Astrocyte (in vitro differentiated cells and primary cell): ENCODE measurements at regions not wholly inside any gene's neighbourhood (a gene's known extent, or its start where the extent isn't known, plus 50 kb on each side); places are given as distances from the start of the nearest gene placed in this dataset.
"Not testable (repeated sequence)": the region's sequence is repeated elsewhere in the genome, so short reads cannot be mapped to it uniquely, and the experiment has no call there.

Experiments used
- DNase-seq: peaks from one replicate; pipeline ENCODE4 v3.0.0-alpha.2; 2010; ENCODE audit warnings: low read depth
- FAIRE-seq: peaks from 2 replicates; lab custom pipeline; 2011; peaks lifted over from hg19 to GRCh38; lab: Jason Lieb, UNC
- H2AFZ ChIP-seq: 2 replicates; pipeline ENCODE4 v1.6.0; 2012; ENCODE audit warnings: low read depth, low read length, inconsistent platforms
- H3K27ac ChIP-seq: 2 replicates; pipeline ENCODE4 v1.5.1; 2011; ENCODE audit warnings: low read depth, low read length, inconsistent platforms
- H3K27me3 ChIP-seq: 2 replicates; pipeline ENCODE4 v1.6.0; 2011; ENCODE audit warnings: low read length, inconsistent platforms; ENCODE audit not compliant: insufficient read depth
- H3K36me3 ChIP-seq: 2 replicates; pipeline ENCODE4 v1.5.1; 2011; ENCODE audit warnings: low read length, inconsistent platforms; ENCODE audit not compliant: insufficient read depth
- H3K4me1 ChIP-seq: 2 replicates; pipeline ENCODE4 v1.5.1; 2011; ENCODE audit warnings: low read length, inconsistent platforms; ENCODE audit not compliant: insufficient read depth
- H3K4me2 ChIP-seq: 2 replicates; pipeline ENCODE4 v1.6.0; 2012; ENCODE audit warnings: low read length, inconsistent platforms
- H3K4me3 ChIP-seq: 2 replicates; pipeline ENCODE4 v1.5.1; 2011; ENCODE audit warnings: low read depth, mild to moderate bottlenecking, low read length, inconsistent platforms; ENCODE audit not compliant: insufficient read depth
- H3K79me2 ChIP-seq: 2 replicates; pipeline ENCODE4 v1.6.0; 2012; ENCODE audit warnings: mild to moderate bottlenecking, low read length, inconsistent platforms; ENCODE audit not compliant: insufficient read depth
- H3K9ac ChIP-seq: 2 replicates; pipeline ENCODE4 v1.6.0; 2012; ENCODE audit warnings: mild to moderate bottlenecking, low read length, inconsistent platforms
- H3K9me3 ChIP-seq: 2 replicates; pipeline ENCODE4 v1.5.1; 2012; ENCODE audit warnings: low read depth, mild to moderate bottlenecking, low read length, inconsistent platforms; ENCODE audit not compliant: insufficient read depth
- H4K20me1 ChIP-seq: 2 replicates; pipeline ENCODE4 v1.6.0; 2012; ENCODE audit warnings: low read length, inconsistent platforms; ENCODE audit not compliant: insufficient read depth
- H3K27ac Mint-ChIP-seq: one replicate; pipeline ENCODE4 v1.8.0; 2021; ENCODE audit warnings: mild to moderate bottlenecking, mixed read lengths; ENCODE audit not compliant: unreplicated experiment
- H3K27me3 Mint-ChIP-seq: one replicate; pipeline ENCODE4 v1.8.0; 2021; ENCODE audit warnings: low read depth, mixed read lengths; ENCODE audit not compliant: unreplicated experiment
- H3K36me3 Mint-ChIP-seq: one replicate; pipeline ENCODE4 v1.8.0; 2021; ENCODE audit warnings: low read depth, mixed read lengths; ENCODE audit not compliant: unreplicated experiment
- H3K4me1 Mint-ChIP-seq: one replicate; pipeline ENCODE4 v1.8.0; 2021; ENCODE audit warnings: low read depth, mixed read lengths; ENCODE audit not compliant: unreplicated experiment
- H3K4me3 Mint-ChIP-seq: one replicate; pipeline ENCODE4 v1.8.0; 2021; ENCODE audit warnings: mild to moderate bottlenecking, moderate library complexity, mixed read lengths; ENCODE audit not compliant: unreplicated experiment
- H3K9me3 Mint-ChIP-seq: one replicate; pipeline ENCODE4 v1.8.0; 2021; ENCODE audit warnings: mild to moderate bottlenecking, mixed read lengths; ENCODE audit not compliant: unreplicated experiment

GRCh38 chr1:120977279-120977678 lies 87.7 kb downstream of the PPIAL4A start:
- not testable (repeated sequence) for DNase-seq, FAIRE-seq, H3K27ac ChIP-seq, H3K36me3 ChIP-seq, H3K4me3 Mint-ChIP-seq, H3K27me3 ChIP-seq, H2AFZ ChIP-seq, H3K4me3 ChIP-seq, H3K4me1 Mint-ChIP-seq, H3K9me3 Mint-ChIP-seq, H3K79me2 ChIP-seq, H3K36me3 Mint-ChIP-seq, H3K9ac ChIP-seq, H3K9me3 ChIP-seq, H3K27ac Mint-ChIP-seq, H4K20me1 ChIP-seq, H3K4me2 ChIP-seq, H3K27me3 Mint-ChIP-seq, H3K4me1 ChIP-seq

- not testable (repeated sequence) for H3K9me3 Mint-ChIP-seq, H3K9ac ChIP-seq, FAIRE-seq, H3K4me1 ChIP-seq, H3K36me3 Mint-ChIP-seq, H2AFZ ChIP-seq, H3K79me2 ChIP-seq, H3K27me3 Mint-ChIP-seq, H4K20me1 ChIP-seq, H3K4me2 ChIP-seq, H3K9me3 ChIP-seq, H3K27ac ChIP-seq, H3K4me1 Mint-ChIP-seq, H3K4me3 ChIP-seq, H3K27ac Mint-ChIP-seq, H3K36me3 ChIP-seq, H3K4me3 Mint-ChIP-seq, H3K27me3 ChIP-seq
- peak; percentile 2 for DNase-seq
These were observed 92.0 kb downstream of the PPIAL4A start for GRCh38 chr1:120981489-120982094.

- FAIRE-seq = not testable (repeated sequence)
These were observed 105.0 kb downstream of the PPIAL4A start for GRCh38 chr1:120994614-120995013.

GRCh38 chr1:120995025-120995424 lies 105.5 kb downstream of the PPIAL4A start:
- not testable (repeated sequence) for H3K4me2 ChIP-seq, H3K4me1 Mint-ChIP-seq, H3K36me3 ChIP-seq, H3K9me3 ChIP-seq, FAIRE-seq, H3K27me3 Mint-ChIP-seq, H3K4me3 ChIP-seq, H3K27me3 ChIP-seq, H3K9me3 Mint-ChIP-seq, H3K4me1 ChIP-seq, H4K20me1 ChIP-seq, H2AFZ ChIP-seq, H3K4me3 Mint-ChIP-seq, H3K36me3 Mint-ChIP-seq, H3K27ac Mint-ChIP-seq, H3K9ac ChIP-seq, H3K79me2 ChIP-seq, DNase-seq, H3K27ac ChIP-seq

More at GRCh38 chr1:120994614-120995013, 105.0 kb downstream of the PPIAL4A start:
- H4K20me1 ChIP-seq, H3K4me1 ChIP-seq, H2AFZ ChIP-seq, H3K79me2 ChIP-seq, DNase-seq, H3K9ac ChIP-seq, H3K36me3 Mint-ChIP-seq, H3K27ac ChIP-seq, H3K4me1 Mint-ChIP-seq, H3K27me3 ChIP-seq, H3K27me3 Mint-ChIP-seq, H3K9me3 ChIP-seq, H3K4me2 ChIP-seq, H3K4me3 Mint-ChIP-seq, H3K36me3 ChIP-seq, H3K4me3 ChIP-seq, H3K27ac Mint-ChIP-seq, H3K9me3 Mint-ChIP-seq: not testable (repeated sequence)

- H3K27ac ChIP-seq, H3K4me2 ChIP-seq, H3K4me3 Mint-ChIP-seq, H3K79me2 ChIP-seq, DNase-seq, H3K9ac ChIP-seq, H4K20me1 ChIP-seq, H3K4me1 Mint-ChIP-seq, H3K4me1 ChIP-seq, FAIRE-seq, H3K27me3 ChIP-seq, H3K9me3 Mint-ChIP-seq, H3K27ac Mint-ChIP-seq, H3K27me3 Mint-ChIP-seq, H3K9me3 ChIP-seq, H3K36me3 Mint-ChIP-seq, H3K4me3 ChIP-seq, H2AFZ ChIP-seq, H3K36me3 ChIP-seq: not testable (repeated sequence)
These were observed 111.6 kb downstream of the PPIAL4A start for GRCh38 chr1:121001090-121001726.

- peaks cover 11% of the 10 kb centered on the region for H3K27me3 Mint-ChIP-seq
- not testable (repeated sequence) for H3K36me3 Mint-ChIP-seq, H3K4me3 Mint-ChIP-seq, H3K36me3 ChIP-seq, H3K9me3 ChIP-seq, H3K9me3 Mint-ChIP-seq, H3K27ac Mint-ChIP-seq, H3K4me2 ChIP-seq, H2AFZ ChIP-seq, H3K4me1 Mint-ChIP-seq, H3K27me3 ChIP-seq, DNase-seq, H3K4me3 ChIP-seq, H3K4me1 ChIP-seq, H3K27ac ChIP-seq, FAIRE-seq, H3K9ac ChIP-seq, H3K79me2 ChIP-seq, H4K20me1 ChIP-seq
These were observed 113.7 kb downstream of the PPIAL4A start for GRCh38 chr1:121003230-121003629.
